RKO (cell line): ENCODE measurements at regions not wholly inside any gene's neighbourhood (a gene's known extent, or its start where the extent isn't known, plus 50 kb on each side); places are given as distances from the start of the nearest gene placed in this dataset.
"Not testable (repeated sequence)": the region's sequence is repeated elsewhere in the genome, so short reads cannot be mapped to it uniquely, and the experiment has no call there.

Source experiments
- DNase-seq: peaks from one replicate; pipeline ENCODE4 v3.0.0-alpha.2; 2016; ENCODE audit warnings: low spot score

GRCh38 chrX:144197057-144197456, 313.2 kb downstream of the UBE2NL start:
- DNase-seq: not testable (repeated sequence)

GRCh38 chrX:144202726-144203125, 318.9 kb downstream of the UBE2NL start:
- not testable (repeated sequence) for DNase-seq

GRCh38 chrX:144208360-144209024, 324.6 kb downstream of the UBE2NL start:
- DNase-seq: not testable (repeated sequence)

GRCh38 chrX:144214651-144215050, 330.8 kb downstream of the UBE2NL start:
- no peak for DNase-seq

- no peak for DNase-seq
Measured at GRCh38 chrX:144219035-144219434, 335.2 kb downstream of the UBE2NL start.

- DNase-seq: not testable (repeated sequence)
Measured at GRCh38 chrX:144231116-144231785, 347.4 kb downstream of the UBE2NL start.

DNA sequence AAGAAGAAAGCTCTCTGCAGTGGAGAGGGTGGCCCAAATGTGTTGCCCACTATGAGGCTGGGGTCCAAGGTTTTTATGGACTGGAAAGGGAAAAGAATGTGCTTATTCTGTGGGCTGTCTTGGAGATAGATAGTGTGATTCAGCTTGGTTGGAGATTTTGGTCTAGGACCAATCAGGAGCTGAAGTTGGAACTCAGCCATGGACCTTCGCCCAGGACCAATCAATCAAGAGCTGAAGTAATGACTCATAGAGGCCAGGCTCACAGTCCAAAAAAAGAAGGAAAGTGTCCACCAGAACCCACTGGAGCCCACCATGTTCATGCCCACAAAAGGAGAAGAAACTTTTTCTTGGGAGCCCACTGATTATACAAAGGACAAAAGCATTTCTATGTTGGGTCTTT, 369.5 kb downstream of the UBE2NL start:
- no peak for DNase-seq

DNA sequence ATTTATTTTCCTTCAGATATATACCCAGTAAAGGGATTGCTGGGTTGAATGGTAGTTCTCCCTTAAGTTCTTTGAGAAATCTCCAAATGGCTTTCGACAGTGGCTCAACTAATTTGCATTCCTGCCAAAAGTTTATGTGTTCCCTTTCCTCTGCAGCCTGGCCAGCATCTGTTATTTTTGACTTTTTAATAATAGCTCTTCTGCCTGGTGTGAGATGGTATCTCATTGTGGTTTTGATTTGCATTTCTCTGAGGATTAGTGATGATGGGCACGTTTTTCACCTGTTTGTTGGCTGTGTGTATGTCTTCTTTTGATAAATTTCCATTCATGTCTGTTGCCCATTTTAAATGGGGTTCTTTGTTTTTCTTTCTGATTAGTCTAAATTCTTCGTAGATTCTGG, 375.2 kb downstream of the UBE2NL start:
- DNase-seq: no peak

GRCh38 chrX:144265641-144266040, 381.8 kb downstream of the UBE2NL start:
- DNase-seq: no peak

DNA sequence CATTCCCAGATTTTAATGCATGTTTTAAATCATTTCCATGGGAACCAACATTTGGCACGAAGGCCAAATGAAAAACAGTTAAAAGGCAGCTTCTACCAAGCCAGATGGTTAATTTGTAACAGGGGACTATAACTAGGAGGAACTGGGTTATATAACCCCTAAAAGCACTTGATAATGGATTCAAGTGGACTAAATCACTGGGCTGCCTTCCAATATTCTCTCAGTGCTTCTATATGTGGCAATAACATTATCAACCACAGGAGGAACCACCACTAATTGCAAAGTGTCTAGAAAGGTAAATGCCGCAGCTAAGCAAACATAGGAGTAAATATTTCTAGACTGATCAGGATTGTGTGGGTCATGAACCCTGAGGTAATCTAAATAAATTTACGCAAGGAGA, 391.5 kb downstream of the UBE2NL start:
- DNase-seq: no peak

- no peak for DNase-seq
Measured at GRCh38 chrX:144275843-144276242, 392.0 kb downstream of the UBE2NL start.

GRCh38 chrX:144293229-144293628, 409.4 kb downstream of the UBE2NL start:
- DNase-seq: no peak

DNA sequence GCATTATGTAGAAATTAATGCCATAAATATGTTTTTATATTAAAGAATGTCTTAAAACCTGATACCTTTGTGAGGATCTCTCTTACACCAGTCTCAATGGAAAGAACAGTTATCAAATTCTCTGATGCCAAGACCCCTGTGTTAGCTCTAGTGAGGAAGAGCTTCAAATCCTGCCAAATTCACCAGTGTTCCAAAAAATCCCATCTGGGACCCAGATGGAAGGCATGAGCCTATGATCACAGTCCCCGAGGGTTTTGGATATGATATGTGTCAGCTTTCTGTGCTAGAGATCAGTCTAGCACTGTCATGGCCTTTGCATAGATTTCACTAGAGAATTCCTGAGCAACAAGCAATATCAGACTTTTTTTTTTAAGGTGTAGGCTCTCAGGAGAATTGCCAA, 412.1 kb downstream of the UBE2NL start:
- no peak for DNase-seq

- no peak for DNase-seq
Measured at GRCh38 chrX:144297221-144297620, 413.4 kb downstream of the UBE2NL start.

DNA sequence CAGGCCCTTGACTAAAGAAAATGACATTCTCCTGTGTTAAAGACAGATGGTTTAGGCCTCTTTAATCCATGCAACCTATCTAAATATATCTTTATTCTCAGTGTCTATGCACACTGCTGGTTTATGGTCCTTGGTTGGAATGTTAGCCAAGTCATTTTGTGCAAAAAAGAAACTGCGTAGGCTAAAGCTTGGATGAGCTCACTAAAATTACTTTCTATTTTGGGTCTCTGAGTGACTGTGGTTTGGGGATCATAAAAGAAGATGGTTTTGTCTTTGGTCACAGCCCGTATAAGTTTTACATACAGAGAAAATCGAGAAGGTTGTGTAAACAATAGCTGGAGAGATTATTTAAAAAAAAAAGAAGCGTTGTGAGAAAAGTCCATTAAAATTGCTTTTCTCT, 443.6 kb downstream of the UBE2NL start:
- DNase-seq: no peak

- no peak for DNase-seq
Measured at GRCh38 chrX:144333429-144333828, 449.6 kb downstream of the UBE2NL start.

DNA sequence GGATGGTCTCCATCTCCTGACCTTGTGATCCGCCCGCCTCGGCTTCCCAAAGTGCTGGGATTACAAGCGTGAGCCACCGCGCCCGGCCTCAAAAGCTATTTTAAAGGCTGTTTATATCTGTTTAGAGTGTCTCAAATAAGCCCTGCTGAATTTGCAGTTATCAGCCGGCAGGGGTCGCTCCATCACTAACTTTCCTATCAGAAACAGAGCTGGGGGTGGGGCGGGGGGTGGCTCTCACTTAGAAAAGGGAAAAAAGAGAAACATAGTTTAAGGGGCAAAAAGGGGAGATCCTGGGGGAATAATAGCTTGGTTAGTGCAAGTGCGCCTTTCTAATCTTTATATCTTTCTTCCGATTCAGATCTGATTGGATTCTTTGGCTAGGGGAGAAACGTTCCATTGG, 450.7 kb downstream of the UBE2NL start:
- DNase-seq: no peak

GRCh38 chrX:144335402-144335801, 451.5 kb downstream of the UBE2NL start:
- DNase-seq: no peak

DNA sequence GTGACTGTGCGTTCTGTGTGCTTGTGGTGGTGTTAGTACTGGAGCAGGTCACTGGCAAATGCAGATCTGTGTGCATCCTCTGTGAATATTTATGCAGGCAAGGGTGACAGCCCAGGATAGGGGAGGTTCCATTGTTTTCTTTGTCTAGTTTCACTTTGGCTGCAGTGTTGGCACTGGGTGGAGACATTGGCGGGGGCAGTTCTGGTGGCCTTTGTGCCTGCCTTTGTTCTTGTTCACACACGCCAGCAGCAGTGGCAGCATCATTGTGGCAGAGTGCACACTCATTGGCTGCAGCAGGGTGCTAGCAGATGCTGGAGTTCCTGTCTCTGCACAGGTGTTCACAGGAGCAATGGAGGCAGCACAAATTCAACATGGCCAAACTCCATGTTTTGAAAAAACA, 495.3 kb downstream of the UBE2NL start:
- DNase-seq: no peak

- no peak for DNase-seq
Measured at GRCh38 chrX:144388738-144389137, 504.9 kb downstream of the UBE2NL start.
